RWPE2 (cell line): ENCODE measurements at regions not wholly inside any gene's neighbourhood (a gene's known extent, or its start where the extent isn't known, plus 50 kb on each side); places are given as distances from the start of the nearest gene placed in this dataset.
A peak's percentile ranks its signal among the peaks of the same experiment; 100 is the strongest.
"Not testable (repeated sequence)": the region's sequence is repeated elsewhere in the genome, so short reads cannot be mapped to it uniquely, and the experiment has no call there.

ENCODE experiments used
- ATAC-seq: fragments of 200-7000 bp; cut with Tn5 transposase; 3 replicates; pipeline ENCODE4 v1.9.1; 2021; ENCODE audit warnings: low read depth
- DNase-seq: peaks from one replicate; pipeline ENCODE4 v3.0.0-alpha.2; 2020; ENCODE audit warnings: low spot score
- H3K27ac ChIP-seq: fragments of 450-650 bp; 2 replicates; pipeline ENCODE4 v1.5.1; 2017; ENCODE audit warnings: mild to moderate bottlenecking; ENCODE audit not compliant: poor library complexity, severe bottlenecking
- H3K27me3 ChIP-seq: fragments of 250-450 bp; sonication (Bioruptor Pico); 2 replicates; pipeline ENCODE4 v1.5.1; 2021; ENCODE audit warnings: mild to moderate bottlenecking, moderate library complexity; ENCODE audit not compliant: insufficient read depth, poor library complexity, severe bottlenecking
- H3K36me3 ChIP-seq: fragments of 250-450 bp; sonication (Bioruptor Pico); 2 replicates; pipeline ENCODE4 v1.5.1; 2020; ENCODE audit warnings: low read depth, mild to moderate bottlenecking, moderate library complexity
- H3K4me1 ChIP-seq: fragments of 250-450 bp; sonication (Bioruptor Pico); 2 replicates; pipeline ENCODE4 v1.5.1; 2021; ENCODE audit warnings: mild to moderate bottlenecking, moderate library complexity; ENCODE audit not compliant: insufficient read depth, poor library complexity, severe bottlenecking
- H3K4me3 ChIP-seq: fragments of 250-450 bp; sonication (Bioruptor Pico); 2 replicates; pipeline ENCODE4 v1.5.1; 2021; ENCODE audit warnings: mild to moderate bottlenecking, moderate library complexity; ENCODE audit not compliant: severe bottlenecking
- H3K9me3 ChIP-seq: fragments of 250-450 bp; sonication (Bioruptor Pico); 2 replicates; pipeline ENCODE4 v1.5.1; 2021; ENCODE audit warnings: mild to moderate bottlenecking, moderate library complexity; ENCODE audit not compliant: severe bottlenecking
- TF ChIP-seq, protein P1 (sequence below): fragments of 450-650 bp; IDR thresholded peaks from one replicate; pipeline ENCODE4 v1.5.1; 2017; ENCODE audit warnings: mild to moderate bottlenecking, moderate library complexity; ENCODE audit not compliant: poor library complexity, severe bottlenecking

DNA sequence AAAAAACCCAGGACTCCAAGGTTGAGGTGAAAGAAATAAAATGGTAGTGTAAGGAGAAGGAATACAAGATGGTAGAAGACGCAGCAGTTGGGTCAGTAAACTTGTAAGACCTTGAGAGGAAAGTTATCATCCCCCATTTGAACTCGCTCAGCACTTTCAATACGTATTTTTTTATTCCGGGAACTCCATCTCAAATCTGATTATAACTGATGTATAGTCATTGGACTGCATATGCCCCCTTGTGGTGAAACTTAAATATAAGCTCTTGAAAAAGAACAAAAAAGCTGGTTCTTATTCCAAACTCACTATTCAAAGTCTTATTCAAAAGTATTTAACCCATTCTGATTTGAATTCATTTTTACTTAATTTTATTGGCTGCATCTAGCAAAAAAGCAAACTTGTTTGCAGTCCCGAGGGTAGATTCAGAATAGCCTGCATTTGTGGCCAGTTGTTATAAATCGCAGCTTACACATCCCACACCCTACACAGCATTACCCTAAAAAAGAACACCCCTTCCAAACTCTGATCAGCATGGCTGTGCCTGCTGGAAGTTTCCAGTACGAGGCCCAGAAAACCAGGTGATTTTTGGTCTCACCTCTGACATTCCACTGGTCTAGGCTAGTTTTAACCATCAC, 118.0 kb downstream of the ESM1 start:
- H3K27ac ChIP-seq = no peak overlapping the region
- no peak overlapping the region for H3K4me3 ChIP-seq
- H3K4me1 ChIP-seq = no peaks in the 10 kb centered on the region
- H3K9me3 ChIP-seq = no peaks in the 10 kb centered on the region
- no peaks in the 10 kb centered on the region for H3K27me3 ChIP-seq
- TF ChIP-seq, protein P1, sequence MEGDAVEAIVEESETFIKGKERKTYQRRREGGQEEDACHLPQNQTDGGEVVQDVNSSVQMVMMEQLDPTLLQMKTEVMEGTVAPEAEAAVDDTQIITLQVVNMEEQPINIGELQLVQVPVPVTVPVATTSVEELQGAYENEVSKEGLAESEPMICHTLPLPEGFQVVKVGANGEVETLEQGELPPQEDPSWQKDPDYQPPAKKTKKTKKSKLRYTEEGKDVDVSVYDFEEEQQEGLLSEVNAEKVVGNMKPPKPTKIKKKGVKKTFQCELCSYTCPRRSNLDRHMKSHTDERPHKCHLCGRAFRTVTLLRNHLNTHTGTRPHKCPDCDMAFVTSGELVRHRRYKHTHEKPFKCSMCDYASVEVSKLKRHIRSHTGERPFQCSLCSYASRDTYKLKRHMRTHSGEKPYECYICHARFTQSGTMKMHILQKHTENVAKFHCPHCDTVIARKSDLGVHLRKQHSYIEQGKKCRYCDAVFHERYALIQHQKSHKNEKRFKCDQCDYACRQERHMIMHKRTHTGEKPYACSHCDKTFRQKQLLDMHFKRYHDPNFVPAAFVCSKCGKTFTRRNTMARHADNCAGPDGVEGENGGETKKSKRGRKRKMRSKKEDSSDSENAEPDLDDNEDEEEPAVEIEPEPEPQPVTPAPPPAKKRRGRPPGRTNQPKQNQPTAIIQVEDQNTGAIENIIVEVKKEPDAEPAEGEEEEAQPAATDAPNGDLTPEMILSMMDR = peak; percentile 93
- DNase-seq (no peak), ATAC-seq (no peak)
- H3K36me3 ChIP-seq = no peaks in the 10 kb centered on the region

DNA sequence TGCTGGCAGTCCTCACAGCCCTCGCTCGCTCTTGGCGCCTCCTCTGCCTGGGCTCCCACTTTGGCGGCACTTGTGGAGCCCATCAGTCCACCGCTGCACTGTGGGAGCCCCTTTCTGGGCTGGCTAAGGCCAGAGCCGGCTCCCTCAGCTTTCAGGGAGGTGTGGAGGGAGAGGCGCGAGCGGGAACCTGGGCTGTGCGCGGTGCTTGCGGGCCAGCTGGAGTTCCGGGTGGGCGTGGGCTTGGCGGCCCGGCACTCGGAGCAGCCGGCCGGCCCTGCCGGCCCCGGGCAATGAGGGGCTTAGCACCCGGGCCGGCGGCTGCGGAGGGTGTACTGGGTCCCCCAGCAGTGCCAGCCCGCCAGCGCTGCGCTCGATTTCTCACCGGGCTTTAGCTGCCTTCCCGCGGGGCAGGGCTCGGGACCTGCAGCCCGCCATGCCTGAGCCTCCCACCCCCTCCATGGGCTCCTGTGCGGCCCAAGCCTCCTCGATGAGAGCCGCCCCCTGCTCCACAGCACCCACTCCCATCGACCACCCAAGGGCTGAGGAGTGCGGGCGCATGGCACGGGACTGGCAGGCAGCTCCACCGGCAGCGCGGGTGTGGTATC, 120.4 kb downstream of the ESM1 start:
- not testable (repeated sequence) for H3K9me3 ChIP-seq, H3K4me3 ChIP-seq, H3K27ac ChIP-seq, H3K4me1 ChIP-seq, H3K27me3 ChIP-seq, H3K36me3 ChIP-seq, DNase-seq, ATAC-seq

DNA sequence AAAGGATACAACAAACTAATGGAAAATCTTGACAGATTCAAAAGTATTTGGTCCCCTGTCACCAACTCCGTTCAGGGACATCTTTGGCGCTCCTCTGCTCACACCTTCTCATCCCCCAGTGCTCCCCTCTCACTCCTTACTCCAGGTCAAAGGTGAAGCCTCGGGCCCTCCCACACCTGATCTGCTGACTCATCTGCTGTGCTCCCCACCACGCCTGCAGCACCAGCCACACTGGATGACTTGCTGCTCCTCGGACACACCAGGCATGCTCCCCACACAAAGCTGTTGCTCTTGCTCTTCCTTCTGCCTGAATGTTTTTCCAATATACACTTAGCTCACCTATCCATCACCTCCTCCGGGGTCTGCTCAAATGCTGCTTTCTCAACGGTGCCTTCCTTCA, 123.4 kb downstream of the ESM1 start:
- TF ChIP-seq, protein P1 = no peak
- peaks cover 6% of the 10 kb centered on the region for H3K4me1 ChIP-seq
- H3K4me3 ChIP-seq = no peak overlapping the region
- no peak overlapping the region for H3K27ac ChIP-seq
- no peak for DNase-seq
- peak; percentile 27; the same call in 1 of the 3 replicates for ATAC-seq
- no peaks in the 10 kb centered on the region for H3K9me3 ChIP-seq
- H3K27me3 ChIP-seq = no peaks in the 10 kb centered on the region
- no peaks in the 10 kb centered on the region for H3K36me3 ChIP-seq

DNA sequence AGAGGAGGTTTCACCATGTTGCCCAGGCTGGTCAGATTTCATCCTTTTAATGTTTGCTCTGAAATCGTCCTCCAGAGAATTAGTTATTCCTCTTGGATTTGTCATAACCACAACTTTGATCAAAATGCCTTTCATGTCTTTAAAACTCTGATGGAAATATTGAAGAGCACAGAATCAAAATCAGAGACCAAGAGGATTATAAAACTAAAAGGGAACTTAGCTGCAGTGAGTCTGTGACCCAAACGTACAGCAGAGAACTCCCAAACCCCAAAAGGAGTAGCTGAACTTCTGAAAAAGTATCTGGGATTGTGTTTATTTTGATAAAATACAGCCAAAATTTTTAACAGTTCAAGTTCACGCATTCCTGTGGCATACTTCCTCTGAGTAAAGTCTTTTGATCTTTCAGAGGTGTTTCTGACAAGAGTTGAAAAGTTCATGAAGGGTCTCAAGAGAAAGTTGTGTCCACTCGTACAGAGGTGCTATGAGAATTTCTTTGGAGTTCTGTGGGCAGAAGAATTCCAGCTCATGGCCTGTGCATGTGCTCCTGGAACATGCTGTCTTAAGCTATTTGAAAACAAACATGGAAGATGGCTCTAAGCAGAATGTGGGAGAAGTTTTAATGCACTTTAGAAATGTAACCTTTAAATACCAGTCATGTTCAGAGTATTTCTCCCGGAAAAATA, 124.0 kb downstream of the ESM1 start:
- DNase-seq (no peak), ATAC-seq (no peak)
- no peak overlapping the region for H3K27ac ChIP-seq
- H3K4me3 ChIP-seq = no peak overlapping the region
- TF ChIP-seq, protein P1 = no peak
- peaks cover 6% of the 10 kb centered on the region for H3K4me1 ChIP-seq
- H3K27me3 ChIP-seq = no peaks in the 10 kb centered on the region
- no peaks in the 10 kb centered on the region for H3K9me3 ChIP-seq
- H3K36me3 ChIP-seq = no peaks in the 10 kb centered on the region

DNA sequence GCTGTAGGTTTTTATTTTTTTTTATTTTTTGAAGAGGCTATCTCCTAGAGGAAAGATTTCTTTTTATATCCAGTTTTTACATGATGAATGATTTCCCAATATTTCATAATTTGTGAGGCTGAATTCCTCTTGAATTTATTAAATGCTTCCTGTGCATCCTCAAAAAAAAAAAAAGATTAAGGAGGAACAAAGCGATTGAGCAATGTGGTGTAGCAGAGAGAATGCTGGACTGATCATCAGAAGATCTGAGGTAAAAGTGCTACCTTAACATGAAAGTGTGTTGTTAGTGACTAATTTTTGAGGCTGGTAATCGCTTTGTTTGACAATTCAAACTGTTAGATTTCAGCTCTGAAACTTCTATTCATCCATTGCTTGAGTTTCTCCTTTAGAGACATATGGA, 125.1 kb downstream of the ESM1 start:
- Histone ChIP-seq H3K36me3 (no peaks in the 10 kb centered on the region), H3K9me3 (no peaks in the 10 kb centered on the region), H3K4me1 (peaks cover 6% of the 10 kb centered on the region), H3K4me3 (no peak overlapping the region), H3K27ac (no peak overlapping the region), H3K27me3 (no peaks in the 10 kb centered on the region)
- DNase-seq (no peak), ATAC-seq (peak; percentile 31; the same call in 1 of the 3 replicates)
- TF ChIP-seq, protein P1 = no peak
